ENCODE measurements at regions not wholly inside any gene's neighbourhood (a gene's known extent, or its start where the extent isn't known, plus 50 kb on each side); places are given as distances from the start of the nearest gene placed in this dataset.
"Not testable (repeated sequence)": the region's sequence is repeated elsewhere in the genome, so short reads cannot be mapped to it uniquely, and the experiment has no call there.

- no peak for DNase-seq (ENCODE audit: low read depth)
- no peak for TF ChIP-seq CTCF (IDR thresholded peaks at IDR 0.05; ENCODE audit: control insufficient read depth, extremely low read depth, insufficient read depth)
- H3K4me3 ChIP-seq (ENCODE audit: low read depth, low read length) = no peak overlapping the region
Measured at GRCh38 chr14:106528717-106529116, 1002.3 kb downstream of the TMEM121 start.

- no peak overlapping the region for H3K4me3 ChIP-seq (ENCODE audit: low read depth, low read length)
- DNase-seq (ENCODE audit: low read depth) = no peak
- TF ChIP-seq CTCF (IDR thresholded peaks at IDR 0.05; ENCODE audit: control insufficient read depth, extremely low read depth, insufficient read depth) = no peak
Measured at GRCh38 chr14:106530031-106530422, 1003.6 kb downstream of the TMEM121 start.

- TF ChIP-seq CTCF (IDR thresholded peaks at IDR 0.05; ENCODE audit: control insufficient read depth, extremely low read depth, insufficient read depth) = peak; percentile 30; the same call in 1 of the 2 replicates
- no peak for DNase-seq (ENCODE audit: low read depth)
- no peak overlapping the region for H3K4me3 ChIP-seq (ENCODE audit: low read depth, low read length)
Measured at GRCh38 chr14:106530423-106531107, 1004.2 kb downstream of the TMEM121 start.

GRCh38 chr14:106537597-106537996 lies 1011.2 kb downstream of the TMEM121 start:
- not testable (repeated sequence) for DNase-seq (ENCODE audit: low read depth); H3K4me3 ChIP-seq (ENCODE audit: low read depth, low read length)

- TF ChIP-seq CTCF (IDR thresholded peaks at IDR 0.05; ENCODE audit: control insufficient read depth, extremely low read depth, insufficient read depth) = no peak
- H3K4me3 ChIP-seq (ENCODE audit: low read depth, low read length) = no peak overlapping the region
- DNase-seq (ENCODE audit: low read depth) = no peak
Measured at GRCh38 chr14:106538201-106538600, 1011.8 kb downstream of the TMEM121 start.

GRCh38 chr14:106547735-106548434 lies 1021.5 kb downstream of the TMEM121 start:
- no peak for TF ChIP-seq CTCF (IDR thresholded peaks at IDR 0.05; ENCODE audit: control insufficient read depth, extremely low read depth, insufficient read depth)
- H3K4me3 ChIP-seq (ENCODE audit: low read depth, low read length) = no peak overlapping the region
- no peak for DNase-seq (ENCODE audit: low read depth)

GRCh38 chr14:106549064-106549463 lies 1022.7 kb downstream of the TMEM121 start:
- no peak overlapping the region for H3K4me3 ChIP-seq (ENCODE audit: low read depth, low read length)
- TF ChIP-seq CTCF (IDR thresholded peaks at IDR 0.05; ENCODE audit: control insufficient read depth, extremely low read depth, insufficient read depth) = no peak
- DNase-seq (ENCODE audit: low read depth) = peak; percentile 90
